ENCODE measurements at regions not wholly inside any gene's neighbourhood (a gene's known extent, or its start where the extent isn't known, plus 50 kb on each side); places are given as distances from the start of the nearest gene placed in this dataset.

- no peak for TF ChIP-seq ZSCAN20 (CRISPR knock-in tag; IDR thresholded peaks at IDR 0.05)
- no peak for TF ChIP-seq MAZ (IDR thresholded peaks at IDR 0.05; ENCODE audit: borderline replicate concordance, low read depth, low read length)
- TF ChIP-seq CTCF (IDR thresholded peaks at IDR 0.05): no peak
- no peak for TF ChIP-seq EP300 (IDR thresholded peaks at IDR 0.05)
- no peak for TF ChIP-seq ESRRA (IDR thresholded peaks at IDR 0.05; ENCODE audit: borderline replicate concordance, low read length)
- TF ChIP-seq MYC (IDR thresholded peaks at IDR 0.05; ENCODE audit: borderline replicate concordance, low read length): no peak
- TF ChIP-seq JUN (IDR thresholded peaks at IDR 0.05): no peak
- TF ChIP-seq RNF2 (IDR thresholded peaks at IDR 0.05; ENCODE audit: borderline replicate concordance, low read depth): no peak
- TF ChIP-seq RAD21 (conservative IDR thresholded peaks at IDR 0.05 in 1 of 2, IDR thresholded peaks at IDR 0.05 in 1 of 2): no peak
- TF ChIP-seq CEBPB (IDR thresholded peaks at IDR 0.05): no peak
- TF ChIP-seq ZNF302 (CRISPR knock-in tag; IDR thresholded peaks at IDR 0.05): no peak
Measured at GRCh38 chr7:25777969-25778708, 373.9 kb upstream of the NFE2L3 start.

Measured in A549 (cell line).